HG03469 (cell line): ENCODE measurements at regions not wholly inside any gene's neighbourhood (a gene's known extent, or its start where the extent isn't known, plus 50 kb on each side); places are given as distances from the start of the nearest gene placed in this dataset.
"Not testable (repeated sequence)": the region's sequence is repeated elsewhere in the genome, so short reads cannot be mapped to it uniquely, and the experiment has no call there.

ENCODE experiments used
- ATAC-seq: cut with Tn5 transposase; IDR thresholded peaks from one replicate; pipeline ENCODE4 v1.9.1; 2021; ENCODE audit warnings: mild to moderate bottlenecking, moderate library complexity, moderate number of reproducible peaks; ENCODE audit not compliant: unreplicated experiment

DNA sequence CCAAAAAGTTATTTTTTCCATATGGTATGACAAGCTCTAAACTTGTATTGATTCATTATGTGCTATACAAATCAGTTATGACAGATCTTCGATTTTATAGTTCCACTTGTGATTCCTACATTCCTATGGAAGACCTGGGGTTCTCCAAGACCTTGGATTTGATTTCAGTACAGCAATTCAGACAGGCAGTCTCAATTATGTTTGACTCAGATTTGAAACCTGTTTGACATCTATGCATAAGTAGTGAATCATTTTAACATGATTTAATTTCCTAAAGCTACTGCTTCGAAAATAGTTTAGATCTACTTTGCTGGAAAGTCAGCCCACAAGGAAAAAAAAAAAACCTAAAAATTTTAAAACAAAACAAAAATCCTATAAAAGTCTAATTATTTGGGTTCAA lies 820.4 kb downstream of the LUZP2 start:
- ATAC-seq = no peak

DNA sequence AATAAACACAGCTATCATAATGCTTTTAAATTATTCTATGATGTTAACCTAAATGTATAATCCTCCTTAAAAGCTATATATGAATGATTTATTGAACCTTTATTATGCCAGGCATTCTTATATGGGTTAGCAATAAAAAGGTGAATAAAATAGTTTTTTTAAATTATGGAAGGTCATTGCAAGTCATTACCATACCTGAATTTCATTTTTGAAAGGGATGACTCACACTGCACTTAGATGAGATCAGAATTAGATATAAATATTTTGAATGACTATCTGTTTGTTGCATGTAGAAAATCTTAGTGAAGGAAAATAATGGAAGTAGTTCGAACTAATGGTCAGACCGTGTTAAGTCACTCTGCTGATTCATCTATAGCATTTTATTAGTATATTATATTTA lies 822.3 kb downstream of the LUZP2 start:
- ATAC-seq = no peak

DNA sequence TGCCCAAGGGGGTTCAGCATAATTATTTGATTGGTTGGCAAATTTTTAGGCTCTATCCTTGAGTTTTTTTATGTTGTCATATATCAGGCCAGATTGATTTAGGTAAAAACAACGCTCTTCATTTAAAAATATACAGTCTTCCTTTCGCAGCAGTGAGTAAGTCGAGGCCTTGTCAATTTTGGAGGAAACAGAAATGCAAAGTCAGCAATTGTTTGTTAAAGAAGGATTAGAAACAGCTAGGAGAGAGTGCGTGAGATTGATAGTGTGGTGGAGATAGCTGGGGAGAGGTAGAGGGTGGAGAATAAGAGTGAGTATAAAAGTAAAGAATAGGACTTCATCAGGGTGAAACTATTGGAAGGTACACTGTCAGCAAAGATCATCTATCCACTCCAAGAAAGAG lies 830.8 kb downstream of the LUZP2 start:
- no peak for ATAC-seq

DNA sequence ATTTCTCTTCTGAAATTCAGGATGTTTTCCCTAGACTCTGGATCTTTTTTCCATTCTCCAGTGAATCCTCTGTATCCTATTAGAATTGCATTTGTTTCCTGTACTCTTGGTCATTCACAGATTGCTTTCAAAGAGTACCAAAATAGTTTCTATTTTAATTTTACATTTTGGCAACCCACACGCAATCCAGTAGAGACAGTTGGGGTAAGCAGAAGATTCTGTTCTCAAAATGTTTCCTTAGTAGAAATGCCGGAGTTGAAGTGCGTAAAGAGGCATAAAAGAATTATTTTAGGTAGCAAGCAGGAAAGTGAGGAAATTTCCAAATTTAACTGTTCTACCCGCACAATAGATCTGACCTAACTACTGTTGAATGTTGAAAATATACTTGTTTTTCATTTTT lies 842.4 kb downstream of the LUZP2 start:
- no peak for ATAC-seq

DNA sequence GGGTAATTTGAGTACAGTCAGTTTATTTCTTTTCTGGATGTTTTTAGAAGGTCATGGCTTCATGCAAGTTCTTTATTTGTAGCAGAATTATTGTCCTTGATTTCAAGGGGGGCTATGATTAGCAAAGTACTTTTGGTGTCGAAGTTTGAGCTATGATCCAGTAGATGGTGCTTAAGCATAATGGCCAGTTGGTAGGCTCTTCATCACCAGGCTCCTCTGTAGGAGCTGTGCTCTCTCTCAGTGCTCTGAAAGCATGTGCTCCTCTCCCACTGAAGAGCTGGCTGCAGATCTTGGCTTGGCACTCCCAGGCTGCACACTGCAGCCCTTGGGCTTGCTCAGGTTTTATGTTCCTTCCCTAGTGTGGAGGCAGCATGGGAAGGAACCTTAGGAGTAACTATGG lies 852.7 kb downstream of the LUZP2 start:
- ATAC-seq = no peak

DNA sequence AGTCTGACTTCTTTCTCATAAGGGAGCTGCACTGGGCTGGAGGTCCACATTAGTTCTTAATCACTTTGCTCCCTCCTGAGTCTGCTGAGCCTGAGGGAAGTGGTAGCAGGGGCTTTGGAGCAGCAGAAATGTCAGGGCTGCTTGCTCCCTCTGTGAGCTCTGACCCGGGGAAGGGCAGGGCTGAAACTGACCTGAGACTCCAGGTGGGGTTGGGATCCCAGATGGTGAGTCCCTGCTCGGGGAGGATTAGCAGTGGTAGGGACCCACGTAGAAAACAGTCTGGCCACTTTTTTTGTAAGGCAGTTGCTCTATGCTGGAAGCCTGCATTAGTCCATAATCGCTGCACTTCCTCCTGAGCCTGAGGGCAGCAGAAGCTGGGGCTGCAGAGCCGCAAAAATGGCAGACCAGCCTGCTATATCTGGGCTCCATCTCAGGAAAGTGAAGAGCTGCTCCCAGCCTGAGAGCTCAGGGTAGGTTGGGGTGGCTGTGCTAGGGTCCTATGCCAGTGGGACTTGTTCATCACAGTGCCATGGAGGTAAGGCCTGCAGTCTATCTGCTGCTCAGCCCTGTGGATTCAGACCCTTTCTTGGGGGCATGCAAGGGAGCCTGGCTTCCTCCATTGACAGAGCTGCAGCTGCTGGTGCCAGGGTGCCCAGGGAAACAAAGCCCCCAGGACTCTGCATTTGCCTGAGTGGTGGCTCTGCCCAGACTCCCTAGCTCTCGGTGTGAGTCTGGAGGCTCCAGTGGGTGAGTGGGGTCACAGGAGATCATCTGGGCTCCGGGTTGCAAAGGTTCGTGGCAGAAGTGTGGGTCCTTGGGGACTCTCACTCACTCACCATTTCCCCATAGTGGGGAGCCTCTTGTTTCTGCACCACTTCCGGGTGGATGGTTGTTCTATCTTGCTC lies 854.3 kb downstream of the LUZP2 start:
- ATAC-seq = no peak

DNA sequence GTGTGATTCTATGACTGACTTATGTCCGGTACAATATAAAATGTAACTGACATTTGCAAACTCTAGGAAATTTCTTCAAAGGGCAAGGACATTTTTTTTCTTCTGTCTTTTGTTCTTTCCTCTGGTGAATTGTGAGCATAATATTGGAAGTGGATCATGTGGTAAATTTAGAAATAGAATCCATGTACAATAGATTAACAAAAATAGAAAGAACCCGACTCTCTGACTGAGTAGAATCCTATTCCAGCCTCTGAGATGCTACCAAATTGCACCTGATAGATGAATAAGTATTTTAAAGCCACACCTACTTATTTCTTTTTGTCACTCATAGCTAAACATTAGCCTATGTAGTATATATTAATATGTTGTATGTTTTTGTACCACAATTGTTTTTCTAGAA lies 860.3 kb downstream of the LUZP2 start:
- ATAC-seq = no peak

DNA sequence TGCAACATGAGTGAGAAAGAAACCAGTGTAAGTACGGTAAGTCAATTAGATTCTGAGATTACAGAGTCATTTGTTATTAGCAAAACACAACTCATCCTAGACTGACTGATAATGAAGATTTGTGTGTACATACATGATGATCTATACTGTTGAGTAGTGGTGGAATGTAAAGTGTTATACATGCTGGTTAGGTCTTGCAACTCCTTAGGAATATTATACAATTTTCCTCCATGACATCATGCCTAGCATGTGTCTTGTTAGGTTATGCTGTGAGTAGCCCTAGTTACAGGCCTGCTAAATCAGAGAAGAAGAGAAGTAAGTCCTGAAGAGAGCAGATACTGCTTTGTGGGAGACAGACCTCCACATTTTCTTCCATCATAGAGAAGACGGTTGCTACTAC lies 880.6 kb downstream of the LUZP2 start:
- no peak for ATAC-seq

DNA sequence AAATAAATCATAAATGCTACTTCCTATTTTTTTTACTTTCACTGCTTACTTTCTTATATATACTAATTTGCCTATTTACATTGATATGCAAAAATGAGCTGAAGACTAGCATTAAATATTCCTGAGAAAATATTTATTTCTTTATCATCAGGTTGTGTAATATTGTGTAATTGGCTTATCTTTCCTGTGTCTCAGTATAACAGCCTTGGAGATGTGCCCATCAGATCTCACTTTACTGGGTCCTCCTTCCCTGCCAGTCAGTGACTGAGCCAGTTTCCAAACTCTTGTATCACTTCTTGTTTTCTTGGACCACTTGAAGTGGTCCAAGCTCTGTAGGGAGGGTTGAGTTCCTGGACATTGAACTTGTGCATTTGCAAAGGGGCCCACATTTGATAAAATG lies 900.0 kb downstream of the LUZP2 start:
- no peak for ATAC-seq

DNA sequence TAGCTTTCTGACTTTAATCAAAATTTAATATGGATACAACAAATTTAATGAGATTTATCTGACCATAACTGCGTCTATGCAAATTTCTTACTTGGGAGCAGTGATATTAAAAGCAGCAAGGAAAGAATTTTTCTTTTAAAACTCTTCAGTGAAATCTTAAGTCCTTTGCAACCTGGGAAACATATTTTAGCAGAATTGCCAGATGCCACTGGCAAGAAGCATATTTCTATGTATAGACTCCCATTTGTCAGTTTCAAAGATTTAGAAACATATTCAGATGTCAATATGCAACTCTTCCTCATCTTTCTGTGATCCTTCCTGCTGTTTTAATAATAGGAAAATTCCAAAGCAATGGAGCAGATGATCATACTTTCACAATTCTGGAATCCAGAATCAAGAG lies 911.3 kb downstream of the LUZP2 start:
- no peak for ATAC-seq

DNA sequence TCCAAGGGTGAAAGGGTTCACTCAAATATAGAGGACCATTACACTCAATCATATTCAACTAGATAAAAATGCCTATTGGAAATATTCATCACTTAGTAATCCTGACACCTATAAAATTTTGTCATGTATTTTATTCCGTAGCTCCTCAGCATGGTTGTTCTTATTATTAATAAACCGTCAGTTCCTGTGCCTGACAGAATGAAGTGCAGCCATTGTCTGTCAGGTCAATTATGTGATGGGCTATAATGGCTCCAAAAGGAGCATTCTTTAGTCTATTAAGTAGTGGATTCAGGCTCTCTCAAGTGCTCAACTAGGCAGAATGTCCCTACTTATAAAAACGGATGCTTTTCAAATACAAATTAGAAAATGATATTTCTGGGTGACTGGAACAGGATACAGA lies 916.1 kb upstream of the ANO3 start:
- no peak for ATAC-seq

DNA sequence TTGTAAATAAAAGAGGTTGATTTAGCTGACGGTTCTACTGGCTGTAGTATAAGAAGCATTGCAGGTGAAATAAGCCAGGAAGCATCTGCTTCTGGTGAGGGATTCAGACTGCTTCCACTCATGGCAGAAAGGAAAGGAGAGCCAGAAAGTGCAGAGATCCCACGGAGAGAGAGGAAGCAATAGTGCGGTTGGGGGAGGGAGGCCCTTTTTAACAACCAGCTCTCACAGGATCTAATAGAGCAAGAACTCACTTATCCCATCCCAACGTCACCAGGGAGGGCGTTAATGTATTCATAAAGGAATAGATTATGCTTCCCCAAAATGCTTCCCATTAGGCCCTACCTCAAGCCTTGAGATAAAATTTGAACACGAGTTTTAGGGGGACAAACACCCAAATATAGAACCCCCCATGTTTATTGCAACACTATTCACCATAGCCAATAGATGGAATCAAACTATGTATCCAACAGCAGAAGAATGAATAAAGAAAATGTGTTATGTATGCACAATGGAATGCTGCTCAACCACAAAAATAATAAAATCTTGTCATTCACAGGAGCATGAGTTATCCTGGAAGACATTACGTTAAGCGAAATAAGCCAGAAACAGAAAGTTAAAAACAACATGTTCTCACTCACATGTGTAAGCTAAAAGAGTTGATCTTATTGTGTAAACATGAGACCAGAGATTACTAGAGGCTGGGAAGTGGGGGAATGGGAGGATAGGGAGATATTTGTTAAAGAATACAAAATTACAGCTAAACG lies 908.3 kb upstream of the ANO3 start:
- no peak for ATAC-seq

DNA sequence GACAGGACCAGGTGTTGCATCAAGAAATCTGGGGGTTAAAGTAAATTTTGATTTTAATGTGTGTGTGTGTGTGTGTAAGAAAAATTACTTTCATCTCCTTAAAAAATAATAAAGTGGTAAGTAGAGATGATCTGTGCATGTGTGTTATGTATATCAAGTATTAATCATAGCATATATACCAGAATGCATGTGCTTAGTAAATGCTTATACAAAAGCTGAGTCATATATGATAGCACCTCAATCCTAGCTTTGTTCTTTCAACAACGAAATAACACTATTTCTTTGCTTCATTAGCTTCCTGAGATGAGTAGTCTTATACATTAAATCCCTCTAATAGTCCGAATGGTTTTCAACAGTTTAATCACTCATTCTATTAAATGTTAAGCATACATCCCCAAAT lies 899.6 kb upstream of the ANO3 start:
- no peak for ATAC-seq

DNA sequence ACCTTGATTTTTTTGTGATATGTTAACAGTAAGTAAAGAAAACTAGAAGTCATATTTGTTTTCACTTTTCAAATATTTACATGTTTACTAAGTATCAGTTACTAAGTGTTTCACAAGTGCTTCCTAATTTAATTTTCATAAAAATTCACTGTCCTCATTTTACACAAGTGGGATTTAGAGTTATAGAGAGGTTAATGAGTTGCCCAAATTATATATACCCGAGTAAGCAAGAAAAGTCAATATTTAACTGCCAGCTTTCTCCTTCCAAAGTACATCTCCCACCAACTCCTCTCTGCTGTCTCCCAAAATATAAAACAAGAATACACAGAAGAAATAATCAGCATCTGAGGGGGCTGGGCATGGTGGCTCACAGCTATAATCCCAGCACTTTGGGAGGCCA lies 896.7 kb upstream of the ANO3 start:
- no peak for ATAC-seq

DNA sequence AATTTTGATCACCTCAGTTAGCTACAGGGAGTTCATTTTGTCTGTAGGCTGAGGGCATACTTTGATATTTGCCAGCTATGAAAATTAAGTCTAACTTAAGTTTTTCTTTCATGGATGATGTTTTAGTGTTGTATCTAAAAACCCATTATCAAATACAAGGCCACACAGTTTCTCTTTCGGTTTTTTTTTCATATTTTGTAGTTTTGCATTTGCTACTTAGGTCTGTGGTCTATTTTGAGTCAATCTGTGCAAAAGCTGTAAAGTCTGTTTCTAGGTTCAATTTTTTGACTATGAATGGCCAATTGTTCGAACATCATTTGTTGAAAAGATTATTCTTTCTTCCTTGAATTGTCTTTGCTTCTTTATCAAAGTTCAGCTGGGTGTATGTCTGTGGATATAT lies 895.6 kb upstream of the ANO3 start:
- no peak for ATAC-seq

DNA sequence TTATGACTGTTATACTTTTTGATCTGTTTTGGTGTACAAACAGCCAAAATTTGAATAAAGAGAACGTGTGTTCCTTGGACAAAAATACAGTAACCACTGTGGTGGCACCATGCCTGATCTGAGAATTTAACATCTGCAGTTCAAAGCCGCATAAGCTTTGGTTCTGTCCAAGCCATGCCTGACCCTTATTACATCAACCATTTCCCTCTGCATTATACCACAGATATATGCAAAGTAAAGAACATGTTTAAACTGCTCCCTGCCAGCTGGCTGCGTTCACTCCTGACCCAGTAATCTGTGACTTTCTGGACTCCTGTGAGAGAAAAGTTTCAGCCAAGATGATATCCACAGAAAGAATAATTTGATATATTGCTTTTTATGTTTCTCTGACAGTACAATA lies 890.5 kb upstream of the ANO3 start:
- ATAC-seq = no peak

DNA sequence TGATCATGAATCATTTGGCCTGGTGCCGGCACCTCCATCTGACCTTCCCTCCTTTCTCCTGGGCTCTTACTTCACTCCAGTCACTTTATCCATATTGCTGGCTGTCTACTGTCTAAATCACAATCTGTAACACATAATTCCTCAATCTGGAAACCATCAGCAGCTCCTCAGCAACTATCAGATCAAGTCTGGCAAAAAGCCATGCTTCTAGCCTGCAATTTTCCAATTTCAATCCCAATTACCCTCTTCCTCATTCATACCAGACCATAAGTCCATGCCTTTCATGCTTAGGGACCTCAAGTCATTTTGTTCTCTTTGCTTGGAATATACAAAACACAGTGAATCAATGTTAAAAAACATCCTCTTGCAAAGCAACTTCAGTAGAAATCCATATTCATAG lies 882.8 kb upstream of the ANO3 start:
- no peak for ATAC-seq

DNA sequence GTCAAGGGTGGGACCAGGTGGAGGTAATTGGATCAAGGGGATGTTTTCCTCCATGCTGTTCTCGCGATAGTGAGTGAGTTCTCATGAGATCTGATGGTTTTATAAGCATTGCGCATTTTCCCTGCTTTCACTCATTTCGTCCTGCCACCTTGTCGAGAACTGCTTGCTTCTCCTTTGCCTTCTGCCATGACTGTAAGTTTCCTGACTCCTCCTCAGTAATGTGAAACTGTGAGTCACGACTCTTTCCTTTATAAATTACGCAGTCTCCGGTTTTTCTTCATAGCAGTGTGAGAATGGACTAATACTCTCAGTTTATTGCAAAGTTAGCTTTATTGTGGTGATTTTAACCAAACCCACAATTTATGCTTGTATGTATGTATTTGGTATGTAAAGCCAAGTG lies 878.5 kb upstream of the ANO3 start:
- ATAC-seq = no peak

DNA sequence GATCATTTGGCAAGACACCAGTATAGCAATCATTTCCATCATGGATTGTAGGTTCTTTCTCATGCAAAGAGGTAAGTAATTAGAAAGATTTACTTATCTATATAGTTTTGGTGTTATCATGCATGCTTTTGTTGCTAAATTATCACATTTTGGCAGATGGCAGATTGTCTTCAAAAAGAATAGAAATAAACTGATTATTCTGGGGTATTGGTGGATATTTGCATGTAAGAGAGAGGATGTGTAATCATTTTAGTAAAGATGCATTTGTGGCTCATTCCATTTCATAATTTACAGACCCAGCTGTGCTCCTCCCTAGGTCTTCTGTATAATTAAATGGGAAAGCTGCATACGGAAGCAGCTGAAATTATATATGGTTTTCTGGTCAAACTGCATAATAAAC lies 875.7 kb upstream of the ANO3 start:
- no peak for ATAC-seq

DNA sequence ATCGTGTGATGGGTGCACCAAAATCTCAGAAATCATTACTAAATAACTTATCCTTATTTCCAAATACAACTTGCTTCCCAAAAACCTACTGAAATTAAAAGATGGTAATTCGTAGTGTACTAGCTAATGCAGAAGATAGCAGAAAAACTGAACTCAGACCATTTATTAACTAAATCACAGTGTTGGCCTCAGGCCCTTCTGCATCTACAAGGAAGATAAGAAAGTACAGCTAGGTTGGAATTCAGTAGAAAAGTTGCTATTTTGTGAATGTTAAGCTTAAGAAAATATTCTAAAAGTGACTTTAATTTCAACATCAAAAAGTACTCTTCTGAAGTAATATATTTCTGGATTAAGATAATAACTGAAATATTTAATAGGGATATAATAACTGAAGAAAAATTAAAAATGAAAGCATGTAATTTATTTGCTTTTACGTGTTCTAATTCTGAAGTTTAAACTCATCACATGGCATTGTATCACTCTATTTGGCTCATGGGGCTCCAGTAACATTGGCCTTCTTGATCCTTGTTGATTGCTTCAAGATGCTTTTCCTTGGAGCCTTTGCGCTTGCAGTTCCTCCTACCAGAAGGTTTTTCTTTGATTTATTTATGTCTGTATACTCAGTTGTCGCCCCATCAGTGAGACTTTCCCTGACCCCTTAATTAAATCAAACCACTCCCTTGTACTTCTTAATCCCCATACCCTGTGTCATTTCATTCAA lies 847.9 kb upstream of the ANO3 start:
- no peak for ATAC-seq

DNA sequence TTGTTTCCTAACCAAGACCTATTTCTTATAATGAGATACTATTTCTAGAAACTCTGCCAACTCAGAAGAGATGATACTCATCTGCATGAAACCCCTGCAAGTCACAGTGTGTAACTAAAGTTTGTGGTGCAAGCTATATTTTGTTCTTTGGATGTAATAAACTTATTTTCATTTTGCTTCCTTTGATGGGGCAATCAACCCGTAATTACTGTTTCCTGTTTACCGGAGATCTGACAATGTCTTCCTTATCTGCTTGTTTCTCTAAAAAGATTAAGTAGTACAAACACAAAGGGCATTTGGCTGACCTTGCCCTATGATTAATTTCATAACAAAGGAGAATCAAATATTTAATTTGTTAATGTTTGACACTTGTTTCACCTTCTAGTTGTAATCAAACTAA lies 846.6 kb upstream of the ANO3 start:
- ATAC-seq = no peak

DNA sequence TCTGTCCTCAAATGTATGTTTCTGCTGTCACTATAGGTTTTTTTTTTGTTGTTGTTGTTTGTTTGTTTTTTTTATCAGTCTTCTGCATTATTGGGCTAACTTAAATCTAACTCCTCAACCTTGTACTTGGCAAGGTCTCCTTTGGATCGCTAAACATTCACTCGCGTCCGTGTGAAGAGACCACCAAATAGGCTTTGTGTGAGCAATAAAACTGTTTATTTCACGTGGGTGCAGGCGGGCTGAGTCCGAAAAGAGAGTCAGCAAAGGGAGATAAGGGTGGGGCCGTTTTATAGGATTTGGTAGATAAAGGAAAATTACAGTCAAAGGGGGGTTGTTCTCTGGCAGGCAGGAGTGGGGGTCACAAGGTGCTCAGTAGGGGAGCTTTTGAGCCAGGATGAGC lies 845.6 kb upstream of the ANO3 start:
- ATAC-seq = not testable (repeated sequence)
